ENCODE measurements at regions not wholly inside any gene's neighbourhood (a gene's known extent, or its start where the extent isn't known, plus 50 kb on each side); places are given as distances from the start of the nearest gene placed in this dataset.
A peak's percentile ranks its signal among the peaks of the same experiment; 100 is the strongest.
"Not testable (repeated sequence)": the region's sequence is repeated elsewhere in the genome, so short reads cannot be mapped to it uniquely, and the experiment has no call there.

- FAIRE-seq (no peak), DNase-seq (ENCODE audit: insufficient read length, low spot score) (peak; percentile 9)
These were observed 416.9 kb downstream of the FRK start for GRCh38 chr6:115643762-115644161.

DNA sequence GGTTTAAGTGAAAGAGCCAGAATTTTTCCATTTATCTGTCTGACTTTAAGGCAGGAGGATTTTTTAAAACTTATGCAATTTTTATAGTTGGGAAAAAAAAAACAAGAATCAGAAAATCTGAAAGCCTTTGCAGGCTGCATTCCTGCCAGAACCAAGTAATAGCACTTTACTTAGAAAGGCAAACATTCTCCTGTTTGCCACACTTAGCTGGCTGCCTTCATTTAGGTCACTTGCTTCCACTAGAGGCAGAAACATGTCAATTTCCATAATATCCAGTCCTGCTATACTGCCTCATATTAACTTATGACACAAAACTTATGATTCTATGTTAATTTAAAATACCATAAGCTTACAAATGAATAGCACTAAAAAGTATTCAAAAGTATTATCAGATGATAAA, 425.8 kb downstream of the FRK start:
- DNase-seq (ENCODE audit: insufficient read length, low spot score) (no peak), FAIRE-seq (no peak)

GRCh38 chr6:115634131-115634530, 426.6 kb downstream of the FRK start:
- FAIRE-seq, result no peak

GRCh38 chr6:115631028-115631427, 429.7 kb downstream of the FRK start:
- FAIRE-seq (no peak), DNase-seq (ENCODE audit: insufficient read length, low spot score) (no peak)

More at GRCh38 chr6:115634131-115634530, 426.6 kb downstream of the FRK start:
- no peak for DNase-seq (ENCODE audit: insufficient read length, low spot score)

- DNase-seq (ENCODE audit: insufficient read length, low spot score) (no peak), FAIRE-seq (no peak)
These were observed 430.2 kb downstream of the FRK start for GRCh38 chr6:115630424-115631024.

DNA sequence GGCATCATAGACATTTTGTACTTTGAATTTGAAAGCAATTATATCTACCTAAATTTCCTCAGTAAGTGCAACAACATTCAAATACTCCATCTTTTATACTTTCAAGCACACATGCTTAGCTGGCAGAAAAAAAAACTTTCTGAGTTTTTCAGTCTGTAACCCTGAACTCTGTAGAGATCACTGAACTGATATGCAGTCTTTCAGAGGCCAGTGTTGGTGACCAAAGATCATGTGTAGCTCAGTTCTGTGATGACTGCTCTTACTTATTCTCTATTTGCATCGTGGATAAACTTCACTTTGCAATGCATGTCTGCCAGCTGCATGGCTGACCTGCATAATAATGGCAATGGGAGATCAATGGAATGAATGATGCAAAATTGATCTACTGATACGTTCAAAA, 431.3 kb downstream of the FRK start:
- no peak for FAIRE-seq
- no peak for DNase-seq (ENCODE audit: insufficient read length, low spot score)

DNA sequence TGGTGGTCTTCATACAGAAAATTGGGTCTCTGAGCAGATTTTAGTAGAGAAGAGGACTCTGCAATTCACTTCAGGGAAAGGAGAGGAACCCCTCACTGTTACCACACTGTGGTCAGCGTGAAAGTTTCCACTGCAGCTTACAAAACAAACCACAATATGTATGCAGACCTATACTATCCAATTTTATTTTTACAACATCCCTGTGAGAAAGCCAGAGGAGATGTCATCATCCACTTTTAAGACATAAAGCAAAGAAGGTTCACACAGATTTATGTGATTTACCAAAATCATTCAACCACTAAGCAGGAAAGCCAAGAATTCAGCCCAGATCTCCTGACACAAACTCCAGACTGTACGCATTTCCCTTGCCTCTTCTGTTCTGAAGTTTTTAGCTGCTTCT, 442.4 kb downstream of the FRK start:
- DNase-seq (ENCODE audit: insufficient read length, low spot score) (no peak), FAIRE-seq (no peak)

- FAIRE-seq, result no peak
- DNase-seq (ENCODE audit: insufficient read length, low spot score), result no peak
These were observed 443.7 kb downstream of the FRK start for GRCh38 chr6:115617031-115617430.

DNA sequence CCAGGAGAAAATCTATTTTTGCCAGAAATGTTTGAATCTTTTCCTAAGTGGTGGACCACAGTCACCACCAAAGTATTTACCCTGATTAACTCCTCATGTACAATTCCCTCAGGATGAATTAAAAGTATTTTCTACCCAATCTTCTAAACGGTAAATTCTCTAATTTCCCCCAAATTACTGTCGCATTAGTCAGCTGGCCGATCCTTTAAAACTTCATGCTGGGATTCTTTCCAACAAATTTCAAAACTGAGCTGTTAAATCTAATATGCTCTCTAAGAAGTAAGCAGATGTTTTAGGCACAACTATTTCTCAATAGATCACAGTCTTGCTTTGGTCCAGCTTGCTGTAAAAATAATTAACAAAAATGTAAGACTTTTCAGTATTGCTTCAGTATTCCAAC, 447.2 kb downstream of the FRK start:
- no peak for FAIRE-seq
- DNase-seq (ENCODE audit: insufficient read length, low spot score), result no peak

DNA sequence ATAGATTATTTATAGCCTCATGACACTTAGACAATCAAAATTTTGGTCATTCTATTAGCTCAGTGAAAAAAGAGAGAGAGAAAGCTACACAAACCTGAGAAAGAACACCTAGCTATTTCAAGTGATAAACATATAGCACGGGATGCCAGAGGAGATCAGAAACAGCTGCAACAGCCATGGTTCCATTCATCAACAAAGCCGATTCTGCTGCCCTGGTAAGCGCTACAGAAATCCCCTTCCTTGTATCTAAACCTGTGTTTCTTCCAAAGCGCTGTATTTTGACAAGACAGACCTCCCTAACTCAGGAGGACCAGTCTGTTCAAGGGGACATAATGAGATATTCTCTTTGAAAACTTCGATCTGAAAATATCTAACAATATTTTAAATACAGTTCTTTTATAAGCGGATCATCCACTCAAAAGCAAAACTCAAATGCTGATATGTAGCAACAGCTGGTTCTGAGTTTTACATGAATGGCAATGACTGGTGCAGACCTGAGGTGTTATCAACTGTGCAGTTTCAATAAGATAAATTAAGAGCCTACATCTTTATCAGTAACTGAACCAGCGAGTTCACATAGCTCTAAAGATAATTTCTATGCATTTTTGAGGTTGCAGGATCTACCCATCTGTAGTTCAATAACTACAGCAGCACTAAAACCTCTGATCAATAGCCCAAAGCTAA, 447.8 kb downstream of the FRK start:
- DNase-seq (ENCODE audit: insufficient read length, low spot score) (no peak), FAIRE-seq (no peak)

DNA sequence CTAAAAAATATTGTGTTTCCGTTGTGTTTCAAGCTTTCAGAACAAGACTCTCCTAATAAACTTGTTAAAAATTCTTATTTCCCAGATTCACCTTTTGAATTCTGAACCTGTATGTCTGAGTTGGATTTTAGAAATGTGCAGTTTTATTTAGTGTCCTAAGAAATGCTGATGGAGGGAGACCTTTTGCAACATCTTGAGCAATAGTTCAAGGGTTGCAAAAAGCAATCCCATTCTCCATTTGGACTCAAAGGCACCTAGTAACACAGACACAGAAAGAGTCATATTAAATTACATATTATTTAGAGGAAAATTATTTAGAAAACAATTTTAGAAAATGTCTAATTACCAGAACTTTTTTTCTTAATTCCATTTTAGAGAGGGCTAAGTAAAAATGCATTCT, 448.5 kb downstream of the FRK start:
- DNase-seq (ENCODE audit: insufficient read length, low spot score), result no peak
- no peak for FAIRE-seq

GRCh38 chr6:115610696-115611095, 450.0 kb downstream of the FRK start:
- no peak for DNase-seq (ENCODE audit: insufficient read length, low spot score)
- no peak for FAIRE-seq

- no peak for DNase-seq (ENCODE audit: insufficient read length, low spot score)
- FAIRE-seq, result no peak
These were observed 451.6 kb downstream of the FRK start for GRCh38 chr6:115609111-115609510.

DNA sequence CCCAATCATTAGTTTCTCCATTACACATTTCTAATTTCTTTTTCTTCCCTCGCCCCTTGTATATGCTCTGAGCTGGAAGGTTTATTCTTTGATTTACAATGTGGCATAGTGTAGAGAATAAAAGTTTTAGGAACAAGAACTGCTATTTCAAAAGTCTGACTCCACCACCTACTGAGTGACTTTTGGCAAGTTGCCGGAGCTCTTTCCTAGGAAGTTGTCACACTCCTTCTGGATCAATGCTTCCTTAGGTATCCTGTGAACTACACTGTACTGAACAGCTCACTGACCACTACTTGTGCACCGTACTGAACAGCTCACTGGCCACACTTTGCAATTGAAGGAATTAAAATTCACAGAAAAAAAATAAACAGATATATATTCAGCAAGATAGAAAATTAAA, 458.2 kb downstream of the FRK start:
- DNase-seq (ENCODE audit: insufficient read length, low spot score) (no peak), FAIRE-seq (no peak)

- FAIRE-seq, result no peak
- DNase-seq (ENCODE audit: insufficient read length, low spot score), result no peak
These were observed 459.2 kb downstream of the FRK start for GRCh38 chr6:115601509-115601908.

DNA sequence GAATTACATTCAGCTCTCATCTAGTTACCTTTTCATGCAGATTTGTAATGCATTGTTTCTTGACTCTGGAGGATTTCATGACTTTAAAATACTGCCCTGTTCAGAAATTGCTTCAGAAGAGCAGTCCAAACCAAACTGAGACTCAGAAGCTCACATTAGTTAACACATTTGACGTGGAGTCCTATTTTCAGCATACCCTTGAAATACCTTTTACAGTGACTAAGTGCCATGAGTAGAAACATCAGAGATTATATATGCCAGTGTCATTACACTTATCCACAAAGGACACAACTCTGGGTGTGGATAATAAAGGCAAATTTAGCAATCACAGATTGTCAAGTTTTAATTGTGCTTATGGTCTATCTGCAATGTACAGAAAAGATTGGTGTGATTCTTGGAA, 459.6 kb downstream of the FRK start:
- FAIRE-seq (no peak), DNase-seq (ENCODE audit: insufficient read length, low spot score) (no peak)

GRCh38 chr6:115594891-115595290, 465.8 kb downstream of the FRK start:
- DNase-seq (ENCODE audit: insufficient read length, low spot score), result no peak
- no peak for FAIRE-seq

DNA sequence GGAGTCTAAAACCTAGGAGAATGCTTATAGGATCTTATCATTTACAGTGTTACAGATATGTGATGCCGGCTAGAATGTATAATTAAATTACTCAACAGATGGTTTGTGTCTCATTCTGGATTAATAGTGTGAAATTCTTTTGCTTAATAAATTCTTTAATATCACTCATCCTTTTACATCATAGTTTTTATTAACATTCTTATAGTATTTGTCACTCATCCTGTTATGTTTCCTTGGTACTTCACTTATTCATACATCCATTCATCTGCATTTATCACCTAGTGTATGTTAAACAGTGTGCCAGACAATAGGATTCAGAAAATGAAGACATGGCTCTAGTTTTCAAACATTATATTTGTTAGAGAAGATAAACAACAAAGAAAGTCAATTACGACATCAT, 468.7 kb downstream of the FRK start:
- FAIRE-seq, result no peak
- no peak for DNase-seq (ENCODE audit: insufficient read length, low spot score)

DNA sequence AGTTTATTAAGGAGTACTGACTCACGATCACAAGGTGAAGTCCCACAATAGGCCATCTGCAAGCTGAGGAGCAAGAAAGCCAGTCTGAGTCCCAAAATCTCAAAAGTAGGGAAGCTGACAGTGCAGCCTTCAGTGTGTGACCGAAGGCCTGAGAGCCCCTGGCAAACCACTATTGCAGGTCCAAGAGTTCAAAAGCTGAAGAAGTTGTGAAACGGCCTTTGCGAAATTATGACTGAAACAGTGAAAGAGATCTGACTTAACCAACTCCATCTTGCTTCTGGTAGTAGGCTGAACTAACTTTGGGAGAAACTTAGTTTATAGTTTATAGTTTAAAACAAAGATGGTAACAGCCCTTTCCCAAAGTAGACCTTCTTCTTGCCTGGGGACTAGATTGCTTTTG, 471.6 kb downstream of the FRK start:
- DNase-seq (ENCODE audit: insufficient read length, low spot score); FAIRE-seq: not testable (repeated sequence)

- DNase-seq (ENCODE audit: insufficient read length, low spot score), result no peak
- FAIRE-seq, result no peak
These were observed 477.4 kb downstream of the FRK start for GRCh38 chr6:115583290-115583689.

- FAIRE-seq (no peak), DNase-seq (ENCODE audit: insufficient read length, low spot score) (no peak)
These were observed 478.3 kb downstream of the FRK start for GRCh38 chr6:115582386-115582785.

- not testable (repeated sequence) for DNase-seq (ENCODE audit: insufficient read length, low spot score); FAIRE-seq
These were observed 481.1 kb downstream of the FRK start for GRCh38 chr6:115579565-115579964.

GRCh38 chr6:115577270-115577669, 483.4 kb downstream of the FRK start:
- FAIRE-seq (no peak), DNase-seq (ENCODE audit: insufficient read length, low spot score) (no peak)

Data from HTR-8/SVneo (cell line).